ENCODE measurements at regions not wholly inside any gene's neighbourhood (a gene's known extent, or its start where the extent isn't known, plus 50 kb on each side); places are given as distances from the start of the nearest gene placed in this dataset.

DNA sequence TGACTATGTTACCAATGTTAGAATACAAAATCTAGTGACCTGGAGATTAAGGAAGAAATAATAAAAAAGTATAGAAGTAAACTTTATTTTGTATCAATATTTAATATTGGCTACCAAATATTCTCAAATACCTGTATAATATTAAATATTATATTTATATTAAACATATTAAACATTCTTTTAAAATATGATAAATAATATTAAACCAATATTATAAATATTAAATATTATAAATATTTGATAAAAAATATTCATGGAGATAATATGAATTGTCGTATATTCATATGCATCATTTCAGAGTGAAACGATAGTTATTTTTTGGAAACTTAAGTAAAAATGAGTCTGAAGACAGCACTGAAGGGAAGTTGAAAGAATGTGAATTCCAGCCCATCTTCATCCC is 571.2 kb upstream of the KLF12 start:
- H3K27me3 ChIP-seq (ENCODE audit: control insufficient read depth in 2 of 2, insufficient read depth in 2 of 2, low read length in 2 of 2), result no peaks in the 10 kb centered on the region
- no peaks in the 10 kb centered on the region for H4K20me1 ChIP-seq (ENCODE audit: insufficient read depth, low read length)
- Mint-ChIP-seq H3K9me3 (peaks cover 0 to 21% (median 11%) of the 10 kb centered on the region in 7 donors), H3K4me1 (no peaks in the 10 kb centered on the region), H3K36me3 (no peaks in the 10 kb centered on the region), H3K27ac (no peak overlapping the region), H3K27me3 (ENCODE audit: low read depth in 3 of 3) (peaks cover 0 to 1% (median 0%) of the 10 kb centered on the region in 3 donors), H3K4me3 (no peak overlapping the region)
- H3K27ac ChIP-seq (ENCODE audit: low read depth in 1 of 2, low read length in 2 of 2), result no peak overlapping the region
- no peaks in the 10 kb centered on the region for H3K79me2 ChIP-seq (ENCODE audit: insufficient read depth, low read length)
- no peak overlapping the region for H3K9ac ChIP-seq (ENCODE audit: insufficient read depth, low read length, poor library complexity, severe bottlenecking)
- no peak overlapping the region for H3K4me2 ChIP-seq (replicated peaks; ENCODE audit: extremely low read depth, low read length, poor library complexity, severe bottlenecking)
- H2AFZ ChIP-seq (ENCODE audit: insufficient read depth, low read depth, low read length, poor library complexity, severe bottlenecking), result no peak overlapping the region
- H3K4me3 ChIP-seq (replicated peaks in 1 of 3; ENCODE audit: low read depth in 2 of 3, low read length in 3 of 3), result no peak overlapping the region
- TF ChIP-seq, protein P1, sequence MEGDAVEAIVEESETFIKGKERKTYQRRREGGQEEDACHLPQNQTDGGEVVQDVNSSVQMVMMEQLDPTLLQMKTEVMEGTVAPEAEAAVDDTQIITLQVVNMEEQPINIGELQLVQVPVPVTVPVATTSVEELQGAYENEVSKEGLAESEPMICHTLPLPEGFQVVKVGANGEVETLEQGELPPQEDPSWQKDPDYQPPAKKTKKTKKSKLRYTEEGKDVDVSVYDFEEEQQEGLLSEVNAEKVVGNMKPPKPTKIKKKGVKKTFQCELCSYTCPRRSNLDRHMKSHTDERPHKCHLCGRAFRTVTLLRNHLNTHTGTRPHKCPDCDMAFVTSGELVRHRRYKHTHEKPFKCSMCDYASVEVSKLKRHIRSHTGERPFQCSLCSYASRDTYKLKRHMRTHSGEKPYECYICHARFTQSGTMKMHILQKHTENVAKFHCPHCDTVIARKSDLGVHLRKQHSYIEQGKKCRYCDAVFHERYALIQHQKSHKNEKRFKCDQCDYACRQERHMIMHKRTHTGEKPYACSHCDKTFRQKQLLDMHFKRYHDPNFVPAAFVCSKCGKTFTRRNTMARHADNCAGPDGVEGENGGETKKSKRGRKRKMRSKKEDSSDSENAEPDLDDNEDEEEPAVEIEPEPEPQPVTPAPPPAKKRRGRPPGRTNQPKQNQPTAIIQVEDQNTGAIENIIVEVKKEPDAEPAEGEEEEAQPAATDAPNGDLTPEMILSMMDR (IDR thresholded peaks at IDR 0.05), result no peak
- DNase-seq, result no peak
- no peaks in the 10 kb centered on the region for H3K36me3 ChIP-seq (replicated peaks in 1 of 2; ENCODE audit: control insufficient read depth in 1 of 2, insufficient read depth in 2 of 2, low read length in 2 of 2)
- no CpG with 5 or more reads among the region's 2 CpGs for WGBS (ENCODE audit: insufficient coverage)
- intact Hi-C loops (cut with micrococcal nuclease), result no loop called here
- H3K4me1 ChIP-seq (ENCODE audit: control insufficient read depth in 1 of 2, insufficient read depth in 2 of 2, low read length in 2 of 2), result no peaks in the 10 kb centered on the region
- H3K9me3 ChIP-seq (replicated peaks in 1 of 2; ENCODE audit: control insufficient read depth in 1 of 2, insufficient read depth in 1 of 2, low read length in 2 of 2), result peaks cover 15 to 18% of the 10 kb centered on the region in 2 donors

- no peak overlapping the region for H3K27ac ChIP-seq (ENCODE audit: low read depth in 1 of 2, low read length in 2 of 2)
- H3K4me1 ChIP-seq (ENCODE audit: control insufficient read depth in 1 of 2, insufficient read depth in 2 of 2, low read length in 2 of 2), result no peaks in the 10 kb centered on the region
- intact Hi-C loops (cut with micrococcal nuclease), result no loop called here
Observed at GRCh38 chr13:74703855-74704387, 569.7 kb upstream of the KLF12 start.

More at GRCh38 chr13:74703855-74704387, 569.7 kb upstream of the KLF12 start:
- TF ChIP-seq, protein P1 (IDR thresholded peaks at IDR 0.05), result no peak
- Histone ChIP-seq H3K9ac (ENCODE audit: insufficient read depth, low read length, poor library complexity, severe bottlenecking) (no peak overlapping the region), H3K27me3 (ENCODE audit: control insufficient read depth in 2 of 2, insufficient read depth in 2 of 2, low read length in 2 of 2) (no peaks in the 10 kb centered on the region), H3K9me3 (replicated peaks in 1 of 2; ENCODE audit: control insufficient read depth in 1 of 2, insufficient read depth in 1 of 2, low read length in 2 of 2) (peaks cover 11 to 13% of the 10 kb centered on the region in 2 donors), H3K4me2 (replicated peaks; ENCODE audit: extremely low read depth, low read length, poor library complexity, severe bottlenecking) (no peak overlapping the region), H2AFZ (ENCODE audit: insufficient read depth, low read depth, low read length, poor library complexity, severe bottlenecking) (no peak overlapping the region), H3K4me3 (replicated peaks in 1 of 3; ENCODE audit: low read depth in 2 of 3, low read length in 3 of 3) (no peak overlapping the region), H3K36me3 (replicated peaks in 1 of 2; ENCODE audit: control insufficient read depth in 1 of 2, insufficient read depth in 2 of 2, low read length in 2 of 2) (no peaks in the 10 kb centered on the region), H3K79me2 (ENCODE audit: insufficient read depth, low read length) (no peaks in the 10 kb centered on the region), H4K20me1 (ENCODE audit: insufficient read depth, low read length) (no peaks in the 10 kb centered on the region)
- 100% methylated on average over 3 of the region's 3 CpGs for WGBS (ENCODE audit: insufficient coverage)
- H3K27me3 Mint-ChIP-seq (ENCODE audit: low read depth in 3 of 3), result peaks cover 0 to 1% (median 0%) of the 10 kb centered on the region in 3 donors
- DNase-seq, result no peak
- H3K4me3 Mint-ChIP-seq, result no peak overlapping the region
- H3K4me1 Mint-ChIP-seq, result no peaks in the 10 kb centered on the region
- no peaks in the 10 kb centered on the region for H3K36me3 Mint-ChIP-seq
- peaks cover 0 to 18% (median 10%) of the 10 kb centered on the region in 7 donors for H3K9me3 Mint-ChIP-seq
- no peak overlapping the region for H3K27ac Mint-ChIP-seq

Data from CD14-positive monocyte (primary cell).